ENCODE measurements at regions not wholly inside any gene's neighbourhood (a gene's known extent, or its start where the extent isn't known, plus 50 kb on each side); places are given as distances from the start of the nearest gene placed in this dataset.

GRCh38 chr1:213484333-213484732 is 433.3 kb downstream of the RPS6KC1 start:
- TF ChIP-seq YY1 (IDR thresholded peaks at IDR 0.05; ENCODE audit: low read depth) (no peak), SMC3 (IDR thresholded peaks at IDR 0.05; ENCODE audit: low read depth, low read length) (no peak)
- TF ChIP-seq, protein P1, sequence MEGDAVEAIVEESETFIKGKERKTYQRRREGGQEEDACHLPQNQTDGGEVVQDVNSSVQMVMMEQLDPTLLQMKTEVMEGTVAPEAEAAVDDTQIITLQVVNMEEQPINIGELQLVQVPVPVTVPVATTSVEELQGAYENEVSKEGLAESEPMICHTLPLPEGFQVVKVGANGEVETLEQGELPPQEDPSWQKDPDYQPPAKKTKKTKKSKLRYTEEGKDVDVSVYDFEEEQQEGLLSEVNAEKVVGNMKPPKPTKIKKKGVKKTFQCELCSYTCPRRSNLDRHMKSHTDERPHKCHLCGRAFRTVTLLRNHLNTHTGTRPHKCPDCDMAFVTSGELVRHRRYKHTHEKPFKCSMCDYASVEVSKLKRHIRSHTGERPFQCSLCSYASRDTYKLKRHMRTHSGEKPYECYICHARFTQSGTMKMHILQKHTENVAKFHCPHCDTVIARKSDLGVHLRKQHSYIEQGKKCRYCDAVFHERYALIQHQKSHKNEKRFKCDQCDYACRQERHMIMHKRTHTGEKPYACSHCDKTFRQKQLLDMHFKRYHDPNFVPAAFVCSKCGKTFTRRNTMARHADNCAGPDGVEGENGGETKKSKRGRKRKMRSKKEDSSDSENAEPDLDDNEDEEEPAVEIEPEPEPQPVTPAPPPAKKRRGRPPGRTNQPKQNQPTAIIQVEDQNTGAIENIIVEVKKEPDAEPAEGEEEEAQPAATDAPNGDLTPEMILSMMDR (IDR thresholded peaks at IDR 0.05) = no peak
- TF ChIP-seq, protein P2, sequence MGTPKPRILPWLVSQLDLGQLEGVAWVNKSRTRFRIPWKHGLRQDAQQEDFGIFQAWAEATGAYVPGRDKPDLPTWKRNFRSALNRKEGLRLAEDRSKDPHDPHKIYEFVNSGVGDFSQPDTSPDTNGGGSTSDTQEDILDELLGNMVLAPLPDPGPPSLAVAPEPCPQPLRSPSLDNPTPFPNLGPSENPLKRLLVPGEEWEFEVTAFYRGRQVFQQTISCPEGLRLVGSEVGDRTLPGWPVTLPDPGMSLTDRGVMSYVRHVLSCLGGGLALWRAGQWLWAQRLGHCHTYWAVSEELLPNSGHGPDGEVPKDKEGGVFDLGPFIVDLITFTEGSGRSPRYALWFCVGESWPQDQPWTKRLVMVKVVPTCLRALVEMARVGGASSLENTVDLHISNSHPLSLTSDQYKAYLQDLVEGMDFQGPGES (IDR thresholded peaks at IDR 0.05; ENCODE audit: low read depth, low read length) = no peak

Data from SK-N-SH (cell line).